ENCODE measurements at regions not wholly inside any gene's neighbourhood (a gene's known extent, or its start where the extent isn't known, plus 50 kb on each side); places are given as distances from the start of the nearest gene placed in this dataset.

- TF ChIP-seq EZH2 (IDR thresholded peaks at IDR 0.05; ENCODE audit: borderline replicate concordance, low read depth, low read length, poor library complexity, severe bottlenecking) (no peak), CTCF (conservative IDR thresholded peaks at IDR 0.05; ENCODE audit: low read depth, low read length) (no peak)
Observed at GRCh38 chr3:162704238-162704637, 1207.6 kb downstream of the OTOL1 start.

Data from A673 (cell line).